ENCODE measurements at regions not wholly inside any gene's neighbourhood (a gene's known extent, or its start where the extent isn't known, plus 50 kb on each side); places are given as distances from the start of the nearest gene placed in this dataset.

DNA sequence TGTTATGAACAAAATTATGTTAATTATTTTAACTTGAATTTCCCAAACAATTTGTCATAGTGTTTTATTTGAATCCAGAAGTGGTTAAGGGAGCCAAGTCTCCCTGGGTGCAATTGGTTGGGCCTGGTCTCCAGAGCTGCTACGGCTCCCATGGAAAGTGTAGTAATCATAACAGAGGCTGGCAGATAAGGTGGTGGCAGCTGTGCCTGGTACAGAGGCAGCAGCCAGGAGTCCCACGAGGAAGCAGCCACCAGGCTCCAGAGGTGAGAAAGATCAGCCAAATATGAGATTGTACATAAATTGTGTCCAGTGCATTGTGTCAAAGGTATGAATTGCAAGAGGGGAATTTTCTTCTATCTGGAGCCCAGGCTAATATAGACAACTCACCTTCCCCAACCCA lies 368.9 kb upstream of the PTBP2 start:
- no peaks in the 10 kb centered on the region for H3K36me3 ChIP-seq (ENCODE audit: control insufficient read depth in 2 of 2, extremely low read depth in 1 of 2, insufficient read depth in 2 of 2, low read length in 2 of 2)
- no peak overlapping the region for H3K27ac ChIP-seq (ENCODE audit: control insufficient read depth, insufficient read depth, low read length)
- H3K27me3 ChIP-seq (ENCODE audit: control insufficient read depth, extremely low read depth, insufficient read depth, low read length), result no peaks in the 10 kb centered on the region
- no peaks in the 10 kb centered on the region for H4K20me1 ChIP-seq (ENCODE audit: control insufficient read depth, extremely low read depth, insufficient read depth, low read length)
- H3K9ac ChIP-seq (ENCODE audit: control insufficient read depth, extremely low read depth, insufficient read depth, low read length), result no peak overlapping the region
- H3K4me3 ChIP-seq (ENCODE audit: control insufficient read depth in 2 of 3, extremely low read depth in 1 of 3, insufficient read depth in 2 of 3, low read depth in 1 of 3, low read length in 3 of 3), result no peak overlapping the region
- FAIRE-seq (no peak), DNase-seq (ENCODE audit: low read depth, low spot score) (no peak)
- no peaks in the 10 kb centered on the region for H3K9me1 ChIP-seq (ENCODE audit: control insufficient read depth, extremely low read depth, insufficient read depth, low read length)
- H3K4me1 ChIP-seq (ENCODE audit: control insufficient read depth, extremely low read depth, insufficient read depth, low read length), result peaks cover 8% of the 10 kb centered on the region
- no peaks in the 10 kb centered on the region for H3K79me2 ChIP-seq (ENCODE audit: control insufficient read depth, insufficient read depth, low read length)
- no peak overlapping the region for H2AFZ ChIP-seq (ENCODE audit: control insufficient read depth, low read length)
- dilution Hi-C loops (cut with MboI; ENCODE audit: extremely low pct_ligation_motif_present, low sequenced_read_pairs), result no loop called here
- H3K9me3 ChIP-seq (ENCODE audit: control insufficient read depth, low read depth, low read length), result no peaks in the 10 kb centered on the region
- no peak overlapping the region for H3K4me2 ChIP-seq (ENCODE audit: control insufficient read depth, extremely low read depth, insufficient read depth, low read depth, low read length)
- no peak for TF ChIP-seq EZH2 (IDR thresholded peaks at IDR 0.05; ENCODE audit: low read length)
- TF ChIP-seq CTCF (optimal IDR thresholded peaks at IDR 0.05 in 1 of 3, IDR thresholded peaks at IDR 0.05 in 1 of 3, conservative IDR thresholded peaks at IDR 0.05 in 1 of 3; ENCODE audit: extremely low read depth in 1 of 3, insufficient read depth in 2 of 3, low read length in 3 of 3), result no peak

- no peaks in the 10 kb centered on the region for H3K36me3 ChIP-seq (ENCODE audit: control insufficient read depth in 2 of 2, extremely low read depth in 1 of 2, insufficient read depth in 2 of 2, low read length in 2 of 2)
- dilution Hi-C loops (cut with MboI; ENCODE audit: extremely low pct_ligation_motif_present, low sequenced_read_pairs), result no loop called here
- no peak overlapping the region for H3K27ac ChIP-seq (ENCODE audit: control insufficient read depth, insufficient read depth, low read length)
- no peaks in the 10 kb centered on the region for H3K9me1 ChIP-seq (ENCODE audit: control insufficient read depth, extremely low read depth, insufficient read depth, low read length)
- H3K79me2 ChIP-seq (ENCODE audit: control insufficient read depth, insufficient read depth, low read length), result no peaks in the 10 kb centered on the region
- no peaks in the 10 kb centered on the region for H4K20me1 ChIP-seq (ENCODE audit: control insufficient read depth, extremely low read depth, insufficient read depth, low read length)
- no peaks in the 10 kb centered on the region for H3K9me3 ChIP-seq (ENCODE audit: control insufficient read depth, low read depth, low read length)
- H3K4me1 ChIP-seq (ENCODE audit: control insufficient read depth, extremely low read depth, insufficient read depth, low read length), result peaks cover 8% of the 10 kb centered on the region
- no peak overlapping the region for H3K9ac ChIP-seq (ENCODE audit: control insufficient read depth, extremely low read depth, insufficient read depth, low read length)
- TF ChIP-seq CTCF (optimal IDR thresholded peaks at IDR 0.05 in 1 of 3, IDR thresholded peaks at IDR 0.05 in 1 of 3, conservative IDR thresholded peaks at IDR 0.05 in 1 of 3; ENCODE audit: extremely low read depth in 1 of 3, insufficient read depth in 2 of 3, low read length in 3 of 3), result no peak
- TF ChIP-seq EZH2 (IDR thresholded peaks at IDR 0.05; ENCODE audit: low read length), result no peak
- H3K4me2 ChIP-seq (ENCODE audit: control insufficient read depth, extremely low read depth, insufficient read depth, low read depth, low read length), result no peak overlapping the region
- DNase-seq (ENCODE audit: low read depth, low spot score) (no peak), FAIRE-seq (no peak)
- H2AFZ ChIP-seq (ENCODE audit: control insufficient read depth, low read length), result no peak overlapping the region
- H3K27me3 ChIP-seq (ENCODE audit: control insufficient read depth, extremely low read depth, insufficient read depth, low read length), result no peaks in the 10 kb centered on the region
- H3K4me3 ChIP-seq (ENCODE audit: control insufficient read depth in 2 of 3, extremely low read depth in 1 of 3, insufficient read depth in 2 of 3, low read depth in 1 of 3, low read length in 3 of 3), result no peak overlapping the region
Measured at GRCh38 chr1:96355521-96355920, 366.1 kb upstream of the PTBP2 start.

Measured in keratinocyte (primary cell).